GM12878 (cell line): ENCODE measurements at regions not wholly inside any gene's neighbourhood (a gene's known extent, or its start where the extent isn't known, plus 50 kb on each side); places are given as distances from the start of the nearest gene placed in this dataset.
"Not testable (repeated sequence)": the region's sequence is repeated elsewhere in the genome, so short reads cannot be mapped to it uniquely, and the experiment has no call there.

Experiments
- ATAC-seq: fragments of 200-7000 bp; cut with Tn5 transposase; 3 replicates; pipeline ENCODE4 v1.9.1; 2020; ENCODE audit warnings: mild to moderate bottlenecking, moderate library complexity
- BruUV-seq: library from RNA; stranded (reverse); fragments of 400-500 nt; replicated peaks from 2 replicates; lab custom pipeline; 2021; lab: Mats Ljungman, UMichigan
- CTCF ChIA-PET: fragments of 300-600 bp; sonication (Branson Sonifier 250); formaldehyde crosslinking; extraction: SDS; loops from one replicate; lab custom pipeline; 2021; ENCODE audit warnings: inconsistent platforms; lab: Yijun Ruan, JAX
- POLR2A ChIA-PET: fragments of 350-600 bp; formaldehyde crosslinking; extraction: SDS; loops from one replicate; lab custom pipeline; 2021; ENCODE audit warnings: inconsistent platforms; lab: Charles Lee
- RAD21 ChIA-PET: fragments of 300-600 bp; sonication (Branson Sonifier 250); formaldehyde crosslinking; loops from one replicate; lab custom pipeline; 2023; ENCODE audit warnings: antibody characterized with exemption; ENCODE audit not compliant: unreplicated experiment; lab: Charles Lee
- SMC1A ChIA-PET: fragments of 300-600 bp; sonication (Branson Sonifier 250); formaldehyde crosslinking; loops from one replicate; lab custom pipeline; 2023; ENCODE audit not compliant: unreplicated experiment, uncharacterized antibody; lab: Charles Lee
- DNase-seq: peaks from one replicate; pipeline ENCODE4 v3.0.0-alpha.2; 2011; ENCODE audit warnings: low read depth, low spot score
- FAIRE-seq: peaks from 3 replicates; lab custom pipeline; 2011; peaks lifted over from hg19 to GRCh38; lab: Jason Lieb, UNC
- H2AFZ ChIP-seq: 2 replicates; pipeline ENCODE4 v1.6.0; 2011; ENCODE audit warnings: low read depth, low read length, control low read depth; ENCODE audit not compliant: control insufficient read depth
- H3K27ac ChIP-seq: 2 replicates; pipeline ENCODE4 v1.5.1; 2011; ENCODE audit warnings: control low read depth; ENCODE audit not compliant: control insufficient read depth, insufficient read depth
- H3K27me3 ChIP-seq, 2 experiments: replicated peaks in 1 of 2; 2 replicates each; pipeline versions ENCODE4 v1.6.0 to v1.6.1; 2011; ENCODE audit warnings: low read length in 1 of 2; ENCODE audit not compliant: control insufficient read depth in 2 of 2, insufficient read depth in 2 of 2
- H3K36me3 ChIP-seq, 2 experiments: 2 replicates each; pipeline ENCODE4 v1.5.1; 2011; ENCODE audit warnings: low read length in 1 of 2; ENCODE audit not compliant: control insufficient read depth in 2 of 2, insufficient read depth in 2 of 2
- H3K4me1 ChIP-seq: 2 replicates; pipeline ENCODE4 v1.6.1; 2011; ENCODE audit warnings: mild to moderate bottlenecking, low read length, moderate library complexity, mixed read lengths; ENCODE audit not compliant: control insufficient read depth, insufficient read depth
- H3K4me2 ChIP-seq: 2 replicates; pipeline ENCODE4 v1.6.0; 2011; ENCODE audit warnings: control low read depth; ENCODE audit not compliant: control insufficient read depth, insufficient read depth
- H3K4me3 ChIP-seq: fragments of 200-600 bp; sonication (generic); 2 replicates; pipeline ENCODE4 v1.5.1; 2016
- H3K79me2 ChIP-seq: 2 replicates; pipeline ENCODE4 v1.6.0; 2011; ENCODE audit warnings: low read length; ENCODE audit not compliant: control insufficient read depth, insufficient read depth
- H3K9ac ChIP-seq: 2 replicates; pipeline ENCODE4 v1.8.0; 2011; ENCODE audit warnings: low read length, control low read depth, mixed read lengths; ENCODE audit not compliant: control insufficient read depth, insufficient read depth
- H3K9me3 ChIP-seq: replicated peaks from 3 replicates; pipeline ENCODE4 v1.5.1; 2011; ENCODE audit warnings: mild to moderate bottlenecking, low read length; ENCODE audit not compliant: control insufficient read depth, insufficient read depth
- H4K20me1 ChIP-seq: 2 replicates; pipeline ENCODE4 v1.6.0; 2011; ENCODE audit not compliant: control insufficient read depth, insufficient read depth
- ASH2L ChIP-seq: fragments of 300-600, 200-600 bp; sonication (generic); IDR thresholded peaks from 2 replicates; pipeline ENCODE4 v1.6.1; 2017; ENCODE audit warnings: low read depth, mild to moderate bottlenecking, borderline replicate concordance
- BRCA1 ChIP-seq: IDR thresholded peaks from 2 replicates; pipeline ENCODE4 v1.6.1; 2011; ENCODE audit warnings: low read depth, low read length, improper control_type of control experiment
- CREB1 ChIP-seq: IDR thresholded peaks from 2 replicates; pipeline ENCODE4 v1.6.1; 2012; ENCODE audit warnings: low read depth, mild to moderate bottlenecking, inconsistent platforms
- FOXM1 ChIP-seq: IDR thresholded peaks from 2 replicates; pipeline ENCODE4 v1.6.1; 2012; ENCODE audit warnings: low read depth, mild to moderate bottlenecking, inconsistent platforms, low read length, moderate library complexity
- NR2C2 ChIP-seq: IDR thresholded peaks from 2 replicates; pipeline ENCODE4 v1.6.1; 2011; ENCODE audit warnings: borderline replicate concordance, low read depth; ENCODE audit not compliant: control insufficient read depth, insufficient read length
- WGBS: methylation state at CpG from one replicate; pipeline ENCODE4 v1.1.6; 2016; ENCODE audit warnings: low lambda C conversion rate; ENCODE audit not compliant: insufficient replicate concordance, insufficient coverage; ENCODE audit errors: missing lambda C conversion rate; 5-methylcytosine and 5-hydroxymethylcytosine counted together
- in situ Hi-C: fragments of 300-500 bp; cut with MboI; formaldehyde crosslinking; loops from 9 replicates; pipeline ENCODE4 v1.14.3; 2018; ENCODE audit warnings: mixed read lengths
- intact Hi-C: fragments of 100-400 bp; cut with micrococcal nuclease; formaldehyde crosslinking; loops from one replicate; pipeline ENCODE4 v1.14.2; 2022; ENCODE audit not compliant: unreplicated experiment
- TF ChIP-seq, protein P1 (sequence below): IDR thresholded peaks from 2 replicates; pipeline ENCODE4 v1.6.1; 2011; ENCODE audit warnings: borderline replicate concordance, low read depth, mild to moderate bottlenecking, moderate library complexity, low read length; ENCODE audit not compliant: insufficient read depth, poor library complexity, severe bottlenecking
- TF ChIP-seq, protein P2 (sequence below): IDR thresholded peaks from 2 replicates; pipeline ENCODE4 v1.6.1; 2012; ENCODE audit warnings: low read depth, low read length, improper control_type of control experiment
- TF ChIP-seq, protein P3 (sequence below): fragments of 450-650 bp; IDR thresholded peaks from 2 replicates; pipeline ENCODE4 v1.6.1; 2016; ENCODE audit warnings: mild to moderate bottlenecking
- TF ChIP-seq, protein P4 (sequence below): fragments of 450-650 bp; IDR thresholded peaks from 2 replicates; pipeline ENCODE4 v1.6.1; 2016; ENCODE audit warnings: mild to moderate bottlenecking

DNA sequence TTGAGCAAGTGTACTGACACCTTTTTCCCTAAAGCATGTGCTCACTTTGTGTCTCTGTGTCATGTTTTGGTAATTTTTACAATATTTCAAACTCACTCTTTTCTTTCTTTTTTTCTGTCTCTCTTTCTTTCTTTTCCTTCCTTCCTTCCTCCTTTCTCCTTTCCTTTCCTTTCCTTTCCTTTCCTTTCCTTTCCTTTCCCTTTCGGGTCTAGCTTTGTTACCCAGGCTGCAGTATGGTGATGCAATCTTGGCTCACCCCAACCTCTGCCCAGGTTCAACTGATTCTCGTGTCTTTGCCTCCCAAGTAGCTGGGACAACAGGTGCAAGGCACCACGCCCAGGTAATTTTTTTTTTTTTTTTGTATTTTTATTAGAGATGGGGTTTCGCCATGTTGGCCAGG, 60.4 kb upstream of the TINAGL1 start (continued):
- TF ChIP-seq NR2C2 (no peak), FOXM1 (no peak), CREB1 (no peak)
- TF ChIP-seq, protein P1, sequence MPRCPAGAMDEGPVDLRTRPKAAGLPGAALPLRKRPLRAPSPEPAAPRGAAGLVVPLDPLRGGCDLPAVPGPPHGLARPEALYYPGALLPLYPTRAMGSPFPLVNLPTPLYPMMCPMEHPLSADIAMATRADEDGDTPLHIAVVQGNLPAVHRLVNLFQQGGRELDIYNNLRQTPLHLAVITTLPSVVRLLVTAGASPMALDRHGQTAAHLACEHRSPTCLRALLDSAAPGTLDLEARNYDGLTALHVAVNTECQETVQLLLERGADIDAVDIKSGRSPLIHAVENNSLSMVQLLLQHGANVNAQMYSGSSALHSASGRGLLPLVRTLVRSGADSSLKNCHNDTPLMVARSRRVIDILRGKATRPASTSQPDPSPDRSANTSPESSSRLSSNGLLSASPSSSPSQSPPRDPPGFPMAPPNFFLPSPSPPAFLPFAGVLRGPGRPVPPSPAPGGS, result no peak
- TF ChIP-seq, protein P2, sequence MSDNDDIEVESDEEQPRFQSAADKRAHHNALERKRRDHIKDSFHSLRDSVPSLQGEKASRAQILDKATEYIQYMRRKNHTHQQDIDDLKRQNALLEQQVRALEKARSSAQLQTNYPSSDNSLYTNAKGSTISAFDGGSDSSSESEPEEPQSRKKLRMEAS, result no peak

DNA sequence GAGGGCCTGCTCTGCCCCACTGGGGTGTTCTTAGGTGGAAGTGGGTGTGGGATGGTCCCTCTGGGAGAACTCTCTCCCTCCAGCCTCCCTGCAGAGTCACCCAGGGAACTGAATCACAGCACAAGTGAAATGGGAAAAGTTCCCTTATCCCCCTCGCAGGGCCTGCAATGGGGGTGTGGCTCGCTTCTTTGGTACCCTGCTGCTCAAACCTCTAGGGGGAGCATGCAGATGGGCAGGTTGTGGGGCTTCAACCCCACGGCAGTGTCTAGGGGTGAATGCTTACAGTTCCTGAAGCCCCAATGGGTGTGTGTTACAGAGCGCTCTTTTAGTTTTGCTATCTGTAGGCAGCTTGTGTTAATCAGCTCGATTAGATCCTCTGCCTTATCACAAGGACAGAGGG, 59.0 kb upstream of the TINAGL1 start:
- Histone ChIP-seq H2AFZ (no peak overlapping the region), H4K20me1 (no peaks in the 10 kb centered on the region), H3K36me3 (no peaks in the 10 kb centered on the region), H3K27me3 (no peaks in the 10 kb centered on the region), H3K4me1 (no peaks in the 10 kb centered on the region), H3K9ac (no peak overlapping the region), H3K4me3 (no peak overlapping the region), H3K9me3 (peaks cover 6% of the 10 kb centered on the region; the same call in 2 of the 3 replicates), H3K27ac (no peak overlapping the region), H3K4me2 (no peak overlapping the region), H3K79me2 (no peaks in the 10 kb centered on the region)
- WGBS, result 12% methylated on average over 5 of the region's 5 CpGs
- in situ Hi-C loops (no loop called here), intact Hi-C loops (no loop called here)
- no TSS peak for BruUV-seq
- ChIA-PET SMC1A (interaction anchor here (1.9 kb wide), 1 partner anchor 15 kb away, joined by 6 read pairs; no protein-coding TSS in a partner anchor), POLR2A (no interaction called here), RAD21 (no interaction called here), CTCF (interaction anchor here (1.1 kb wide), 2 partner anchors 14 to 96 kb away, joined by 3 read pairs; no protein-coding TSS in a partner anchor)
- TF ChIP-seq, protein P3, sequence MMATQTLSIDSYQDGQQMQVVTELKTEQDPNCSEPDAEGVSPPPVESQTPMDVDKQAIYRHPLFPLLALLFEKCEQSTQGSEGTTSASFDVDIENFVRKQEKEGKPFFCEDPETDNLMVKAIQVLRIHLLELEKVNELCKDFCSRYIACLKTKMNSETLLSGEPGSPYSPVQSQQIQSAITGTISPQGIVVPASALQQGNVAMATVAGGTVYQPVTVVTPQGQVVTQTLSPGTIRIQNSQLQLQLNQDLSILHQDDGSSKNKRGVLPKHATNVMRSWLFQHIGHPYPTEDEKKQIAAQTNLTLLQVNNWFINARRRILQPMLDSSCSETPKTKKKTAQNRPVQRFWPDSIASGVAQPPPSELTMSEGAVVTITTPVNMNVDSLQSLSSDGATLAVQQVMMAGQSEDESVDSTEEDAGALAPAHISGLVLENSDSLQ, result no peak
- no peak for TF ChIP-seq ASH2L
- TF ChIP-seq, protein P4, sequence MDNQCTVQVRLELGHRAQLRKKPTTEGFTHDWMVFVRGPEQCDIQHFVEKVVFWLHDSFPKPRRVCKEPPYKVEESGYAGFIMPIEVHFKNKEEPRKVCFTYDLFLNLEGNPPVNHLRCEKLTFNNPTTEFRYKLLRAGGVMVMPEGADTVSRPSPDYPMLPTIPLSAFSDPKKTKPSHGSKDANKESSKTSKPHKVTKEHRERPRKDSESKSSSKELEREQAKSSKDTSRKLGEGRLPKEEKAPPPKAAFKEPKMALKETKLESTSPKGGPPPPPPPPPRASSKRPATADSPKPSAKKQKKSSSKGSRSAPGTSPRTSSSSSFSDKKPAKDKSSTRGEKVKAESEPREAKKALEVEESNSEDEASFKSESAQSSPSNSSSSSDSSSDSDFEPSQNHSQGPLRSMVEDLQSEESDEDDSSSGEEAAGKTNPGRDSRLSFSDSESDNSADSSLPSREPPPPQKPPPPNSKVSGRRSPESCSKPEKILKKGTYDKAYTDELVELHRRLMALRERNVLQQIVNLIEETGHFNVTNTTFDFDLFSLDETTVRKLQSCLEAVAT, result no peak
- TF ChIP-seq BRCA1, result no peak
- ATAC-seq (no peak; the same call in 2 of the 3 replicates), FAIRE-seq (no peak), DNase-seq (no peak)

DNA sequence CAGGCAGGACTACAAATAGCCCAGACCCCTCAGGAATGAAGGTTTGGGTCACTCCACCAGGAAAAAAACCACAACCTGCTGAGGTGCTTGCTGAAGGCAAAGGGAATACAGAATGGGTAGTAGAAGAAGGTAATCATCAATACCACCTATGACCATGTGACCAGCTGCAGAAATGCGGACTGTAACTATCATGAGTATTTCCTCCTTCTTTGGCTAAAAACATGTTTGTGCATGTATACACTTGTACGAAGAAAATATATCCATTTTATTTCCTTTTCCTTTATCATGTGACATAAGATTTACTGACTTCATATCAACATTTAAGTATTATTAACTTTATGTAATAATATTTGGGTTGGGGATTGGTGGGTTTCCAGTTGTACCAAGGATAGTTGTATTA, 58.3 kb upstream of the TINAGL1 start:
- H3K9me3 ChIP-seq, FAIRE-seq, RAD21 ChIA-PET, H4K20me1 ChIP-seq, ATAC-seq, H3K4me1 ChIP-seq, CTCF ChIA-PET, H3K36me3 ChIP-seq, H3K4me2 ChIP-seq, intact Hi-C loops, BruUV-seq, in situ Hi-C loops, H3K9ac ChIP-seq, H3K27me3 ChIP-seq, H3K4me3 ChIP-seq, DNase-seq, H3K27ac ChIP-seq, H3K79me2 ChIP-seq, H2AFZ ChIP-seq: not testable (repeated sequence)
- ChIA-PET SMC1A (interaction anchor here (1.9 kb wide), 1 partner anchor 14 kb away, joined by 6 read pairs; no protein-coding TSS in a partner anchor), POLR2A (interaction anchor here (0.5 to 0.9 kb wide), 2 partner anchors 9 to 75 kb away, joined by 3 to 5 read pairs; no protein-coding TSS in a partner anchor)
- WGBS, result 76% methylated on average over 2 of the region's 2 CpGs
